HG03175 (cell line): ENCODE measurements at regions not wholly inside any gene's neighbourhood (a gene's known extent, or its start where the extent isn't known, plus 50 kb on each side); places are given as distances from the start of the nearest gene placed in this dataset.
"Not testable (repeated sequence)": the region's sequence is repeated elsewhere in the genome, so short reads cannot be mapped to it uniquely, and the experiment has no call there.

Experiments
- ATAC-seq: cut with Tn5 transposase; IDR thresholded peaks from one replicate; pipeline ENCODE4 v1.9.1; 2021; ENCODE audit warnings: mild to moderate bottlenecking, moderate library complexity; ENCODE audit not compliant: unreplicated experiment

GRCh38 chr7:125065546-125065945 lies 135.9 kb upstream of the POT1 start:
- no peak for ATAC-seq

GRCh38 chr7:125065001-125065400 lies 135.4 kb upstream of the POT1 start:
- ATAC-seq: no peak

- ATAC-seq: peak; percentile 91
Observed at GRCh38 chr7:125061776-125062397, 132.3 kb upstream of the POT1 start.

- ATAC-seq: not testable (repeated sequence)
Observed at GRCh38 chr7:125061083-125061745, 131.6 kb upstream of the POT1 start.

GRCh38 chr7:125059861-125060456 lies 130.3 kb upstream of the POT1 start:
- ATAC-seq: no peak

- ATAC-seq: no peak
Observed at GRCh38 chr7:125057963-125058362, 128.3 kb upstream of the POT1 start.

- ATAC-seq: no peak
Observed at GRCh38 chr7:125055376-125055775, 125.8 kb upstream of the POT1 start.

- no peak for ATAC-seq
Observed at GRCh38 chr7:125046767-125047166, 117.1 kb upstream of the POT1 start.

GRCh38 chr7:125033506-125033905 lies 103.9 kb upstream of the POT1 start:
- ATAC-seq: no peak

GRCh38 chr7:125032943-125033342 lies 103.3 kb upstream of the POT1 start:
- ATAC-seq: no peak

- ATAC-seq: no peak
Observed at GRCh38 chr7:125030756-125031387, 101.2 kb upstream of the POT1 start.

- no peak for ATAC-seq
Observed at GRCh38 chr7:125025620-125026019, 96.0 kb upstream of the POT1 start.

- ATAC-seq: no peak
Observed at GRCh38 chr7:125020801-125021200, 91.2 kb upstream of the POT1 start.

GRCh38 chr7:125010540-125010939 lies 80.9 kb upstream of the POT1 start:
- no peak for ATAC-seq

GRCh38 chr7:124996778-124997177 lies 67.2 kb upstream of the POT1 start:
- peak; percentile 86 for ATAC-seq

GRCh38 chr7:124992851-124993562 lies 63.4 kb upstream of the POT1 start:
- no peak for ATAC-seq

GRCh38 chr7:124989911-124990310 lies 60.3 kb upstream of the POT1 start:
- ATAC-seq: no peak
